Panc1 (cell line): ENCODE measurements at regions not wholly inside any gene's neighbourhood (a gene's known extent, or its start where the extent isn't known, plus 50 kb on each side); places are given as distances from the start of the nearest gene placed in this dataset.

Source experiments
- ATAC-seq: fragments of 200-7000 bp; cut with Tn5 transposase; 2 replicates; pipeline ENCODE4 v1.9.1; 2020; ENCODE audit warnings: mild to moderate bottlenecking, moderate library complexity
- BruUV-seq: library from RNA; stranded (reverse); fragments of 400-500 nt; replicated peaks from 2 replicates; lab custom pipeline; 2021; lab: Mats Ljungman, UMichigan
- CTCF ChIA-PET: fragments of 300-600 bp; sonication (Branson Sonifier 250); formaldehyde crosslinking; loops from one replicate; lab custom pipeline; 2022; ENCODE audit warnings: antibody characterized with exemption; lab: Charles Lee
- POLR2A ChIA-PET: fragments of 300-600 bp; sonication (Branson Sonifier 250); formaldehyde crosslinking; loops from one replicate; lab custom pipeline; 2022; ENCODE audit warnings: antibody characterized with exemption; lab: Charles Lee
- DNase-seq: peaks from one replicate; pipeline ENCODE4 v3.0.0-alpha.2; 2010; ENCODE audit warnings: low read depth, low spot score
- H3K27ac ChIP-seq: 2 replicates; pipeline ENCODE4 v1.5.1; 2011; ENCODE audit warnings: mild to moderate bottlenecking, low read length, inconsistent platforms
- H3K27me3 ChIP-seq: fragments of 200-500 bp; sonication (Bioruptor generic); 2 replicates; pipeline ENCODE4 v1.6.0; 2014; ENCODE audit warnings: low read length, inconsistent platforms; ENCODE audit not compliant: control insufficient read depth, insufficient read depth
- H3K36me3 ChIP-seq: fragments of 200-500 bp; sonication (Bioruptor generic); 2 replicates; pipeline ENCODE4 v1.5.1; 2014; ENCODE audit warnings: inconsistent platforms, mild to moderate bottlenecking, low read length, moderate library complexity; ENCODE audit not compliant: control insufficient read depth, insufficient read depth
- H3K4me1 ChIP-seq: 2 replicates; pipeline ENCODE4 v1.5.1; 2011; ENCODE audit warnings: inconsistent platforms, mild to moderate bottlenecking, low read length, moderate library complexity; ENCODE audit not compliant: control insufficient read depth, insufficient read depth
- H3K4me3 ChIP-seq, 2 experiments: 2 replicates each; pipeline ENCODE4 v1.5.1; 2011 to 2012; ENCODE audit warnings: low read depth in 2 of 2, low read length in 2 of 2, mild to moderate bottlenecking in 2 of 2, inconsistent platforms in 1 of 2, moderate library complexity in 1 of 2
- H3K9me3 ChIP-seq: fragments of 200-500 bp; sonication (Bioruptor generic); 2 replicates; pipeline ENCODE4 v1.5.1; 2014; ENCODE audit warnings: low read depth, mild to moderate bottlenecking, inconsistent platforms, low read length, moderate library complexity; ENCODE audit not compliant: control insufficient read depth, insufficient read depth
- CTCF ChIP-seq: fragments of 450-650 bp; IDR thresholded peaks from 2 replicates; pipeline ENCODE4 v1.5.1; 2017; ENCODE audit warnings: mild to moderate bottlenecking
- POLR2AphosphoS5 ChIP-seq: IDR thresholded peaks from 2 replicates; pipeline ENCODE4 v1.6.1; 2012; ENCODE audit warnings: mild to moderate bottlenecking, low read depth, low read length, moderate library complexity
- REST ChIP-seq, 2 experiments: IDR thresholded peaks; 2 replicates each; pipeline ENCODE4 v1.6.1; 2011 to 2012; ENCODE audit warnings: low read depth in 2 of 2, control low read depth in 1 of 2, low read length in 1 of 2, mild to moderate bottlenecking in 1 of 2, moderate library complexity in 1 of 2; ENCODE audit not compliant: insufficient read depth in 1 of 2
- SIN3A ChIP-seq: IDR thresholded peaks from 2 replicates; pipeline ENCODE4 v1.6.1; 2012; ENCODE audit warnings: low read depth, mild to moderate bottlenecking, low read length, moderate library complexity, borderline replicate concordance; ENCODE audit not compliant: insufficient read depth
- TCF7L2 ChIP-seq: IDR thresholded peaks from 2 replicates; pipeline ENCODE4 v1.6.1; 2011; ENCODE audit warnings: mild to moderate bottlenecking, low read depth, low read length, inconsistent platforms
- in situ Hi-C: cut with HindIII; loops from 2 replicates; pipeline ENCODE4 v1.10.0; 2016; ENCODE audit warnings: low sequenced_read_pairs, low pct_unique_long_range_greater_than_20kb
- intact Hi-C: fragments of 100-400 bp; cut with micrococcal nuclease; formaldehyde crosslinking; loops from one replicate; pipeline ENCODE4 v1.10.0; 2022; ENCODE audit not compliant: unreplicated experiment

- in situ Hi-C loops: no loop called here
- no peak for ATAC-seq
Observed at GRCh38 chr5:12648558-12648957, 744.3 kb upstream of the CTNND2 start.

GRCh38 chr5:12647613-12648012, 743.4 kb upstream of the CTNND2 start:
- no peak for DNase-seq
- BruUV-seq: no TSS peak
- in situ Hi-C loops (no loop called here), intact Hi-C loops (no loop called here)
- H3K9me3 ChIP-seq: peaks cover 4% of the 10 kb centered on the region; the same call in 1 of the 2 replicates
- no peaks in the 10 kb centered on the region for H3K27me3 ChIP-seq
- no peak overlapping the region for H3K27ac ChIP-seq
- no peaks in the 10 kb centered on the region for H3K4me1 ChIP-seq
- ChIA-PET POLR2A (no interaction called here), CTCF (no interaction called here)
- TF ChIP-seq TCF7L2: no peak
- TF ChIP-seq REST (IDR thresholded peaks at IDR 0.05; ENCODE audit: insufficient read depth in 1 of 2, low read depth in 2 of 2, low read length in 1 of 2): no peak
- no peak for TF ChIP-seq SIN3A
- TF ChIP-seq POLR2AphosphoS5: no peak
- TF ChIP-seq CTCF: no peak
- H3K4me3 ChIP-seq: no peak overlapping the region
- no peak for ATAC-seq
- H3K36me3 ChIP-seq: no peaks in the 10 kb centered on the region

More at GRCh38 chr5:12648558-12648957, 744.3 kb upstream of the CTNND2 start:
- BruUV-seq: no TSS peak
- Histone ChIP-seq H3K4me1 (no peaks in the 10 kb centered on the region), H3K27ac (no peak overlapping the region), H3K4me3 (no peak overlapping the region), H3K36me3 (no peaks in the 10 kb centered on the region), H3K27me3 (no peaks in the 10 kb centered on the region), H3K9me3 (peaks cover 4% of the 10 kb centered on the region; the same call in 1 of the 2 replicates)
- ChIA-PET POLR2A (no interaction called here), CTCF (no interaction called here)
- intact Hi-C loops: no loop called here
- no peak for DNase-seq
- TF ChIP-seq TCF7L2 (no peak), REST (IDR thresholded peaks at IDR 0.05; ENCODE audit: insufficient read depth in 1 of 2, low read depth in 2 of 2, low read length in 1 of 2) (no peak), SIN3A (no peak), POLR2AphosphoS5 (no peak), CTCF (no peak)
